ENCODE measurements at regions not wholly inside any gene's neighbourhood (a gene's known extent, or its start where the extent isn't known, plus 50 kb on each side); places are given as distances from the start of the nearest gene placed in this dataset.

- H3K9me3 ChIP-seq (ENCODE audit: insufficient read depth, low read length), result no peaks in the 10 kb centered on the region
- no peak overlapping the region for H3K9ac ChIP-seq (ENCODE audit: low read length)
- TF ChIP-seq EZH2phosphoT487 (conservative IDR thresholded peaks at IDR 0.05; ENCODE audit: low read length), result no peak
- TF ChIP-seq, protein P1, sequence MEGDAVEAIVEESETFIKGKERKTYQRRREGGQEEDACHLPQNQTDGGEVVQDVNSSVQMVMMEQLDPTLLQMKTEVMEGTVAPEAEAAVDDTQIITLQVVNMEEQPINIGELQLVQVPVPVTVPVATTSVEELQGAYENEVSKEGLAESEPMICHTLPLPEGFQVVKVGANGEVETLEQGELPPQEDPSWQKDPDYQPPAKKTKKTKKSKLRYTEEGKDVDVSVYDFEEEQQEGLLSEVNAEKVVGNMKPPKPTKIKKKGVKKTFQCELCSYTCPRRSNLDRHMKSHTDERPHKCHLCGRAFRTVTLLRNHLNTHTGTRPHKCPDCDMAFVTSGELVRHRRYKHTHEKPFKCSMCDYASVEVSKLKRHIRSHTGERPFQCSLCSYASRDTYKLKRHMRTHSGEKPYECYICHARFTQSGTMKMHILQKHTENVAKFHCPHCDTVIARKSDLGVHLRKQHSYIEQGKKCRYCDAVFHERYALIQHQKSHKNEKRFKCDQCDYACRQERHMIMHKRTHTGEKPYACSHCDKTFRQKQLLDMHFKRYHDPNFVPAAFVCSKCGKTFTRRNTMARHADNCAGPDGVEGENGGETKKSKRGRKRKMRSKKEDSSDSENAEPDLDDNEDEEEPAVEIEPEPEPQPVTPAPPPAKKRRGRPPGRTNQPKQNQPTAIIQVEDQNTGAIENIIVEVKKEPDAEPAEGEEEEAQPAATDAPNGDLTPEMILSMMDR (IDR thresholded peaks at IDR 0.05; ENCODE audit: insufficient read depth, low read length, poor library complexity, severe bottlenecking), result no peak
Observed at GRCh38 chr12:60176891-60177290, 581.1 kb downstream of the SLC16A7 start.

GRCh38 chr12:60180298-60180697 is 584.5 kb downstream of the SLC16A7 start:
- TF ChIP-seq, protein P1 (IDR thresholded peaks at IDR 0.05; ENCODE audit: insufficient read depth, low read length, poor library complexity, severe bottlenecking), result no peak
- no peak for TF ChIP-seq EZH2phosphoT487 (conservative IDR thresholded peaks at IDR 0.05; ENCODE audit: low read length)
- Histone ChIP-seq H3K9ac (ENCODE audit: low read length) (no peak overlapping the region), H2AFZ (ENCODE audit: low read depth, low read length, severe bottlenecking) (no peak overlapping the region), H3K36me3 (ENCODE audit: low read length) (no peaks in the 10 kb centered on the region), H3K79me2 (ENCODE audit: insufficient read depth, low read length) (no peaks in the 10 kb centered on the region), H3F3A (ENCODE audit: insufficient read depth) (no peaks in the 10 kb centered on the region), H4K20me1 (ENCODE audit: low read depth, low read length) (no peaks in the 10 kb centered on the region), H3K27me3 (ENCODE audit: low read length) (no peaks in the 10 kb centered on the region), H3K27ac (ENCODE audit: low read depth, low read length) (no peak overlapping the region), H3K4me2 (ENCODE audit: low read depth, low read length, poor library complexity, severe bottlenecking) (no peak overlapping the region), H3K4me3 (ENCODE audit: insufficient read depth, low read length, poor library complexity, severe bottlenecking) (no peak overlapping the region), H3K9me2 (replicated peaks; ENCODE audit: insufficient read depth, low read length) (no peaks in the 10 kb centered on the region), H3K9me3 (ENCODE audit: insufficient read depth, low read length) (no peaks in the 10 kb centered on the region)

More at GRCh38 chr12:60176891-60177290, 581.1 kb downstream of the SLC16A7 start:
- no peaks in the 10 kb centered on the region for H3K36me3 ChIP-seq (ENCODE audit: low read length)
- no peaks in the 10 kb centered on the region for H3K27me3 ChIP-seq (ENCODE audit: low read length)
- H3K79me2 ChIP-seq (ENCODE audit: insufficient read depth, low read length), result no peaks in the 10 kb centered on the region
- H3F3A ChIP-seq (ENCODE audit: insufficient read depth), result no peaks in the 10 kb centered on the region
- no peak overlapping the region for H3K4me2 ChIP-seq (ENCODE audit: low read depth, low read length, poor library complexity, severe bottlenecking)
- no peak overlapping the region for H3K4me3 ChIP-seq (ENCODE audit: insufficient read depth, low read length, poor library complexity, severe bottlenecking)
- no peak overlapping the region for H3K27ac ChIP-seq (ENCODE audit: low read depth, low read length)
- H2AFZ ChIP-seq (ENCODE audit: low read depth, low read length, severe bottlenecking), result no peak overlapping the region
- H3K9me2 ChIP-seq (replicated peaks; ENCODE audit: insufficient read depth, low read length), result no peaks in the 10 kb centered on the region
- H4K20me1 ChIP-seq (ENCODE audit: low read depth, low read length), result no peaks in the 10 kb centered on the region

DNA sequence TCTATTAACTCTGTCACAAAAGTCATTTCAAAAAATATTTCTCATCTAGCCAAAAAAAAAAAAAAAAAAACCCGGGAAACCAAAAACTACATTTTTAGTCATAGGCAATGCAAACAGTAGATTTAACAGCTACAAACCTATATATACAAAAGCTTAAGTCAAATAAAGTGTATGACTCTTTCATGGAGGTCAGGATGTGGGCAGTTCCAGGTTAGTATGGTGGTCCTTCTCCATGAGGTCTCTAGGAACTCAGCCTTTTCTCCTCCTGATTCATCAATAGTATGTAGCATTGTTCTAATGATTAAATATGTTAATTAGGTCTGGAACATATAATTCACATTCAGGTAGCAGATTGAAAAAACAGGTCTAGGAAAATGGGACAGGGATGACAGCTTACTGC is 586.5 kb downstream of the SLC16A7 start:
- H3K9me3 ChIP-seq (ENCODE audit: insufficient read depth, low read length), result no peaks in the 10 kb centered on the region
- H3K36me3 ChIP-seq (ENCODE audit: low read length), result no peaks in the 10 kb centered on the region
- H3K79me2 ChIP-seq (ENCODE audit: insufficient read depth, low read length), result no peaks in the 10 kb centered on the region
- H3K27me3 ChIP-seq (ENCODE audit: low read length), result no peaks in the 10 kb centered on the region
- H2AFZ ChIP-seq (ENCODE audit: low read depth, low read length, severe bottlenecking), result no peak overlapping the region
- no peaks in the 10 kb centered on the region for H4K20me1 ChIP-seq (ENCODE audit: low read depth, low read length)
- TF ChIP-seq EZH2phosphoT487 (conservative IDR thresholded peaks at IDR 0.05; ENCODE audit: low read length), result no peak
- TF ChIP-seq, protein P1 (IDR thresholded peaks at IDR 0.05; ENCODE audit: insufficient read depth, low read length, poor library complexity, severe bottlenecking), result no peak
- H3K4me3 ChIP-seq (ENCODE audit: insufficient read depth, low read length, poor library complexity, severe bottlenecking), result no peak overlapping the region
- no peak overlapping the region for H3K9ac ChIP-seq (ENCODE audit: low read length)
- H3F3A ChIP-seq (ENCODE audit: insufficient read depth), result no peaks in the 10 kb centered on the region
- no peak overlapping the region for H3K27ac ChIP-seq (ENCODE audit: low read depth, low read length)
- no peak overlapping the region for H3K4me2 ChIP-seq (ENCODE audit: low read depth, low read length, poor library complexity, severe bottlenecking)
- H3K9me2 ChIP-seq (replicated peaks; ENCODE audit: insufficient read depth, low read length), result no peaks in the 10 kb centered on the region
